ENCODE measurements at regions not wholly inside any gene's neighbourhood (a gene's known extent, or its start where the extent isn't known, plus 50 kb on each side); places are given as distances from the start of the nearest gene placed in this dataset.

DNA sequence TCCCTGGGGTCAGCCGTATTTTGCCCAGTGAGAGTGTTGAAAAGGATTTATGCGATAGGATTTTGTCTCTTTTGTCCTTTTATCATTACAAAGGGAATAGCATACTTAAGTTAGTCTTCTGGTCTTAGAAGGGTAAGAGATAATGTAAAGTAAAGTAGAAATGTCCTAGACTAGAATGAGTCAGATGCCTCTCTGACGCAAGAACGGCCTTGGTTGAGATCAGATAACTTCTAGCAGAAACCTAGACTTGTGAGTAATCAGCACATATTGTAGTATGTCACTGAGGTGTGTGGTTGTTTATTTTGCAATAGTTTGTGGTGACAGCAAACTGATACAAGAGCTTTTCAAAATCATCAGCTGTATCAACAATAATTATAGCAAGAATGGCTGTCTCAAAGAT lies 866.1 kb downstream of the NSUN3 start:
- no peaks in the 10 kb centered on the region for H3K4me1 ChIP-seq (ENCODE audit: control insufficient read depth, insufficient read depth, low read length)
- H3K27ac ChIP-seq (ENCODE audit: low read length), result no peak overlapping the region
- DNase-seq, result no peak
- no peak overlapping the region for H3K4me3 ChIP-seq (ENCODE audit: low read length)
- no peaks in the 10 kb centered on the region for H3K36me3 ChIP-seq (ENCODE audit: control insufficient read depth, insufficient read depth, low read length)
- WGBS (ENCODE audit: insufficient coverage), result 62% methylated on average over 2 of the region's 4 CpGs
- no peaks in the 10 kb centered on the region for H3K9me3 ChIP-seq (replicated peaks; ENCODE audit: control insufficient read depth, low read depth, low read length)
- no peaks in the 10 kb centered on the region for H3K27me3 ChIP-seq (ENCODE audit: control insufficient read depth, insufficient read depth, low read length)

DNA sequence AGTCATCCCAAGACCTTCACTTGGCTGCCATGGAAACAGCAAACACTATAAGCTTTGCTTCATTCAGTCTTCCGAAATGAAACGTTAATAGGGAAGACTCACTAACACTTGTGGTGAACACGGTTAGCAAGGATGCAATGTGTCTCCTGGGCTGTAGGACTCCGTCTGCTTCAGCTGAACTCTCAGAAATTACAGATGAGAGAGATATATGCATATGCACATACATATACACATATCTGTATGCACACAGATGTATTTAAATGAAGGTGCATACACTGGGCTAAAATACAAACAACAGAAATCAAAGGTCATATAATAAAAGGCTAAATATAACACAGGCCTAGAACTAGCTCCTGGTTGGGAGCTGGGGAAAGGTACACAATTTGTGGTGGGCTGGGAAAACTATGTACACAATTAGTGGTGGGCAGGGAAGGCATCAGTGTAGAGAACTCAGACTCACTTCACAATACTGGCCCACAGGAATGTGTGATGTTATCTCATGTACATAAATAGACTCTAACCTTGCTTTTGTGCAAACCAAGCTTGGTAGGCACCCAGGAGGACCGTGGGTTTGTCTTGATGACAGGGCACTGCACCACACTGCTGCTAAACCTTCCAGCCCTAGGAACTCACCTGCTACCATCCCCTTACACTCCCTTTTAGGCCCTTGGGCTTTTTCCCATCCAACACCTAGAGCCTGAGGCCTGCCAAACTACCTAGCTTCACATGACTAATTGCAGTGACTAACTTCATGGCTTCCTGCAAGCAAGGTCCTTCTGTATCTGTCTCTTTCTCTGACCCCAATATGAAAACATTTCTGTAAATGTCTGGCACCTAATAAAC lies 873.1 kb downstream of the NSUN3 start:
- no peak overlapping the region for H3K27ac ChIP-seq (ENCODE audit: low read length)

DNA sequence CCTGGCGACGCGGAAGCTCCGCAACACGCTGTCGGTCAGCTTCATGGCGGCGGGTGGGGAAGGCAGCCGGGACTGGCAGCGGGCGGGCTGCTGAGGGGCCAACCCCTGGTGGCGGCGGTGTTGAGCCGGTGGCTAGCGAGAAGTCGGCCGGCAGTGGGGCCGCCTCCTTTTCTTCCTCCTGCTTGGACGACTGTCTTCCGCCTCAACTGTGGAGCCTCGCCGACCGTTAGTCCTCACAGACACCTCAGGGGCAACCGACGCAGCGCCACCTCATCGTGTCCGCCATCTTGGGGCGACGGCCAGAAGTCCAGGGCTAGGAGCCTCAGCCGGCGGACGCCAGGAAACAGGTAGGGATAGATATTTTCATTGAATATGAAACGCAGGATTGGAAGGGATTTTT lies 875.1 kb downstream of the NSUN3 start:
- Histone ChIP-seq H3K36me3 (ENCODE audit: control insufficient read depth, insufficient read depth, low read length) (no peaks in the 10 kb centered on the region), H3K4me3 (ENCODE audit: low read length) (no peak overlapping the region), H3K27me3 (ENCODE audit: control insufficient read depth, insufficient read depth, low read length) (no peaks in the 10 kb centered on the region), H3K4me1 (ENCODE audit: control insufficient read depth, insufficient read depth, low read length) (no peaks in the 10 kb centered on the region), H3K9me3 (replicated peaks; ENCODE audit: control insufficient read depth, low read depth, low read length) (peaks cover 4% of the 10 kb centered on the region), H3K27ac (ENCODE audit: low read length) (no peak overlapping the region)
- DNase-seq, result no peak
- WGBS (ENCODE audit: insufficient coverage), result 93% methylated on average over 27 of the region's 34 CpGs

More for the DNA sequence above, 873.1 kb downstream of the NSUN3 start:
- no peak overlapping the region for H3K4me3 ChIP-seq (ENCODE audit: low read length)
- H3K4me1 ChIP-seq (ENCODE audit: control insufficient read depth, insufficient read depth, low read length), result no peaks in the 10 kb centered on the region
- no peak for DNase-seq
- 50% methylated on average over 1 of the region's 5 CpGs for WGBS (ENCODE audit: insufficient coverage)
- H3K27me3 ChIP-seq (ENCODE audit: control insufficient read depth, insufficient read depth, low read length), result no peaks in the 10 kb centered on the region
- no peaks in the 10 kb centered on the region for H3K36me3 ChIP-seq (ENCODE audit: control insufficient read depth, insufficient read depth, low read length)
- H3K9me3 ChIP-seq (replicated peaks; ENCODE audit: control insufficient read depth, low read depth, low read length), result peaks cover 4% of the 10 kb centered on the region

DNA sequence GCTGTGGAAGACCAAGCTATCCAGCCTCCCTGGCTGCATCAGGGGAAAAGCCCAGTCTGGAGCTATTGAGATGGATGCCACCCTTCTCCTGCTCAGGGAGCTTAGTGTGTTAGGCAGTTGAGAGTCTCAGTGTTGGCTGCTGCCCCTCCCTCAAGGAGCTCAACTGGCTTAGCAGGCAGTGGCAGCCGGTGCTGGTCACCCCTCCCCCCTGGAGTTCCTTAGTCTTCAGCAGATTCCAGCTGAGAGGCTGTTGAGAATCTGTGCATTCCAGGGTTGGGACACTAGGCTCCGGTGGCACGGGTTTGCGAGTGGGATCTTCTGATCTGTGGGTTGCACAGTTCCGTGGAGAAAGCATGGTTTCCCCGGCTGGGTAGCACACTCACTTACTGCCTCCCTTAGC lies 883.8 kb downstream of the NSUN3 start:
- WGBS (ENCODE audit: insufficient coverage), result 87% methylated on average over 3 of the region's 6 CpGs
- Histone ChIP-seq H3K4me1 (ENCODE audit: control insufficient read depth, insufficient read depth, low read length) (no peaks in the 10 kb centered on the region), H3K9me3 (replicated peaks; ENCODE audit: control insufficient read depth, low read depth, low read length) (peaks cover 10% of the 10 kb centered on the region), H3K4me3 (ENCODE audit: low read length) (no peak overlapping the region), H3K36me3 (ENCODE audit: control insufficient read depth, insufficient read depth, low read length) (no peaks in the 10 kb centered on the region), H3K27ac (ENCODE audit: low read length) (no peak overlapping the region), H3K27me3 (ENCODE audit: control insufficient read depth, insufficient read depth, low read length) (no peaks in the 10 kb centered on the region)
- no peak for DNase-seq

DNA sequence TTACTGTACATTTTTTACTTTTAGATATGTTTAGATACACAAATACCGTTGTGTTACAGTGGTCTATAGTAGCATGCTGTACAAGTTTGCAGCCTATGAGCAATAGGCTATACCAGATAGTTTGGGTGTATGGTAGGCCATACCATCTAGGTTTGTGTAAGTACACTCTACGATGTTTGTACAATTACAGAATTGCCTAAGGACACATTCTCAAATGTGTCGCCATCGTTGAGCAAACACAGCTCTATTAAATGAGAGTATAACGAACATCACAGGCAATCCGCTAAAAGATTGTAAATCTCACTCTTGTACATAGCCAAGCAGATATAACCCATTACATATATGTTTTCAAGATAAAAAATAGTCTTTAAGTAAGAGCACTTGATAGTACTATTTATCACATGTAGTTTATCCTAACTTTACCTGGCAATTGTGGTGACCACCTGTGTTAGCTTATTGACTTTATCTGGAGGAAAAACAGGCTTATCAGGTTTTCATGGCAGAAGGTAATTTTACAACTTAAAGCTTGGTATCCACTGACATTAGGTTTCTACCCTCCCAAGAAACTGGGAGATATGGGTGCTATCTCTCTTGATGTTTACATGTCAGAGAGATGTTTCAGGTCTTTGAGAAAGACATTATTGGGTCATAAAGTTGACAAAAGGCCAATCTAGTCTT lies 898.7 kb downstream of the NSUN3 start:
- no peak for DNase-seq
- Histone ChIP-seq H3K9me3 (replicated peaks; ENCODE audit: control insufficient read depth, low read depth, low read length) (no peaks in the 10 kb centered on the region), H3K27ac (ENCODE audit: low read length) (no peak overlapping the region), H3K4me1 (ENCODE audit: control insufficient read depth, insufficient read depth, low read length) (no peaks in the 10 kb centered on the region), H3K27me3 (ENCODE audit: control insufficient read depth, insufficient read depth, low read length) (no peaks in the 10 kb centered on the region), H3K4me3 (ENCODE audit: low read length) (no peak overlapping the region), H3K36me3 (ENCODE audit: control insufficient read depth, insufficient read depth, low read length) (no peaks in the 10 kb centered on the region)
- WGBS (ENCODE audit: insufficient coverage), result no CpG with 5 or more reads among the region's 6 CpGs

DNA sequence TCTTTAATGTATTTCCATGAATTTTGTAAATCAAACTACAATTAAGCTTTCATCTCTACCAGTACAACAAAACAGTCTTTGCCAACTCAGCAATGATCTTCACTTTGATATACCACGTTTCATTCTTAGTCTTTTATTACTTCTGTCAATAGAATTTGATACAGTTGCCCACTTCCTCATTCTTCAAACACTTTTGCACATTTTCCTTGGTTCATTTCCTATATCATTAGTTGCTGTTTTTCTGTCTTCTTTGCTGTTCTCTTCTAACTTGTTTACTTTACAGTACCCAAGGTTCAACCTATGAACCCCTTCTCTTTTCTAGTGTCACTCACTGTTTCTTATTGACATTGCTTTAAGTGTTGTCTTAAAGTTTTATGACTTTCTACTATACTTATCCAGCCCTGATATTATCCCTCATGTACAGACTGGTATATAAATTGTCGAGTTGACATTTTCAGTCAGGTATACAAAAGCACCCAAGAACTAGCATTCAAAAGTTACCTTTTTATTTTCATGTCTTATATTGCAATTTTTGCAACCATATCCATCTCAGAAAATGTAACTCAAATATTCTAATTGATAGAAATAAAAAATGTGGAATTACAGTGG lies 903.1 kb downstream of the NSUN3 start:
- no peak for DNase-seq
- no peak overlapping the region for H3K27ac ChIP-seq (ENCODE audit: low read length)
- no CpG with 5 or more reads among the region's 2 CpGs for WGBS (ENCODE audit: insufficient coverage)
- no peaks in the 10 kb centered on the region for H3K9me3 ChIP-seq (replicated peaks; ENCODE audit: control insufficient read depth, low read depth, low read length)
- H3K36me3 ChIP-seq (ENCODE audit: control insufficient read depth, insufficient read depth, low read length), result no peaks in the 10 kb centered on the region
- H3K27me3 ChIP-seq (ENCODE audit: control insufficient read depth, insufficient read depth, low read length), result no peaks in the 10 kb centered on the region
- no peak overlapping the region for H3K4me3 ChIP-seq (ENCODE audit: low read length)
- no peaks in the 10 kb centered on the region for H3K4me1 ChIP-seq (ENCODE audit: control insufficient read depth, insufficient read depth, low read length)

DNA sequence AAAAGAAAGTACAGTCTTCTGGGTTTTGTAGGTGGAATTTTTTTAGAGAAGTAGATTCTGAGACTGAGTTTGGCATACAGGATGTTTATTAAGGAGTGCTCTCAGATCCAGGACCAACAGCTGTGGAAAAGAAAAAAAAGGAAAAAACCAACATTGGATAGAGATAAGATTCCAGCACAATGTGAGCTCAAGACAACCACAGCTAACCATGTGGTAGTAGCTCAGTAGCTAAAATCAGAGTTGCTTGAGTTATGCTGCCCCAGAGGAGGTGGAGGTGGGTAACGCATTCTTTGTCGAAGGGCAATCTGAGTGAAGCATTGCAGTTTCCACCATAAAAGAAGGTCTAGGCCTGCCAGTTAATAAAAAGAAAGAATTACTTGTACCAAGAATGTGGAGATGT lies 904.3 kb downstream of the NSUN3 start:
- Histone ChIP-seq H3K9me3 (replicated peaks; ENCODE audit: control insufficient read depth, low read depth, low read length) (no peaks in the 10 kb centered on the region), H3K4me1 (ENCODE audit: control insufficient read depth, insufficient read depth, low read length) (no peaks in the 10 kb centered on the region), H3K4me3 (ENCODE audit: low read length) (no peak overlapping the region), H3K27me3 (ENCODE audit: control insufficient read depth, insufficient read depth, low read length) (no peaks in the 10 kb centered on the region), H3K27ac (ENCODE audit: low read length) (no peak overlapping the region), H3K36me3 (ENCODE audit: control insufficient read depth, insufficient read depth, low read length) (no peaks in the 10 kb centered on the region)
- WGBS (ENCODE audit: insufficient coverage), result no CpG with 5 or more reads among the region's 2 CpGs
- no peak for DNase-seq

DNA sequence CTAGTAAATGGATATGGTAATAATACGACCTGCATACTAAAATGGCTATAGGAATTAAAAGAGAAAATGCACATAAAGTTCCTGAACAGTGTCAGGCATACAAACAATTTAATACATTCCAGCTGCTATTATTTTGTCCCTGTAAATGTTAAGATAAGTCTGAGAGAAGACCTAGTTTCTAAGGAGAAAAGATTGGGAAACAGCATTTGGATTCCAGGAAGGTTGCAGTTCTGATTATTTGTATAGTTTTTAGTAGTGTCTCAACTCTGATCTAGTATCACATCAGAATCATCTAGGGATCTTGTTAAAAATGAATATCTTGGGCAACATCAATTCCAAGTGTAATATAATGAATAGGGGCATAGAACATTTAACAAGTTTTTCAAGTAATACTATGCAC lies 905.7 kb downstream of the NSUN3 start:
- H3K27ac ChIP-seq (ENCODE audit: low read length), result no peak overlapping the region
- H3K4me1 ChIP-seq (ENCODE audit: control insufficient read depth, insufficient read depth, low read length), result no peaks in the 10 kb centered on the region
- no peaks in the 10 kb centered on the region for H3K36me3 ChIP-seq (ENCODE audit: control insufficient read depth, insufficient read depth, low read length)
- H3K27me3 ChIP-seq (ENCODE audit: control insufficient read depth, insufficient read depth, low read length), result no peaks in the 10 kb centered on the region
- DNase-seq, result no peak
- no CpG with 5 or more reads among the region's 1 CpG for WGBS (ENCODE audit: insufficient coverage)
- no peaks in the 10 kb centered on the region for H3K9me3 ChIP-seq (replicated peaks; ENCODE audit: control insufficient read depth, low read depth, low read length)
- no peak overlapping the region for H3K4me3 ChIP-seq (ENCODE audit: low read length)

DNA sequence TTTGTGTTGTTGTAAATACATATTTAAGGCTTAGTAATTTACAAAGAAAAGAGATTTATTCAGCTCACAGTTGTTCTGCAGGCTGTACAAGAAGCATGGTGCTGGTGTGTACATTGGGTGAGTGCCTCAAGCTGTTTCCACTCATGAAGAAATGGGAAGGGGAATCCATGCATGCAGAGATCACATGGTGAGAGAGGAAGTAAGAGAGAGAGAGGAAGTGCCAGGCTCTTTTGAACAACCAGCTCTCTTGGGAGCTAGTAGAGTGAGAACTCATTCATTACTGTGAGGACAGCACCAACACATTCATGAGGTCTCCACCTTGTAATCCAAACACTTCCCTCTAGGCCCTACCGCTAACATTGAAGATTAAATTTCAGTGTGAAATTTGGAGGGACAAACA lies 909.2 kb downstream of the NSUN3 start:
- no CpG with 5 or more reads among the region's 1 CpG for WGBS (ENCODE audit: insufficient coverage)
- H3K36me3 ChIP-seq (ENCODE audit: control insufficient read depth, insufficient read depth, low read length), result no peaks in the 10 kb centered on the region

DNA sequence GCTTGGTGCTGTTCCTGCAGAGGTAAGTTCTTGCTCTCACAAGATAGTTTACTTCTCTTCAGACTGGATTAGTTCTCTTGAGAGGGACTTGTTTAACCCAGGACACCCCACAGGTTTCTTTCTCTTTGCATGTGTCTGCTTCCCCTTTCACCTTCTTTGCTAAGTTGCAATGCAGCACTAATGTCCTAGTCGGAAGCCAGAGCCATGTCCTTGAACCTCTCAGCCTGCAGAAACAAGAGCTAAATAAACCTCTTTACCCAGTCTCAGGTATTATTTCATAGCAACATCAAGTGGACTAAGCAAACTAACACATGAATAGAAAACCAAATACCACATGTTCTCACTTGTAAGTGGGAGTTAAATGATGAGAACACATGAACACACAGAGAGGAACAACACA lies 915.2 kb downstream of the NSUN3 start:
- H3K36me3 ChIP-seq (ENCODE audit: control insufficient read depth, insufficient read depth, low read length), result no peaks in the 10 kb centered on the region
- H3K4me1 ChIP-seq (ENCODE audit: control insufficient read depth, insufficient read depth, low read length), result no peaks in the 10 kb centered on the region
- no peak overlapping the region for H3K27ac ChIP-seq (ENCODE audit: low read length)
- H3K27me3 ChIP-seq (ENCODE audit: control insufficient read depth, insufficient read depth, low read length), result no peaks in the 10 kb centered on the region
- H3K4me3 ChIP-seq (ENCODE audit: low read length), result no peak overlapping the region
- 100% methylated on average over 1 of the region's 1 CpG for WGBS (ENCODE audit: insufficient coverage)
- DNase-seq, result no peak
- H3K9me3 ChIP-seq (replicated peaks; ENCODE audit: control insufficient read depth, low read depth, low read length), result no peaks in the 10 kb centered on the region

More for the DNA sequence above, 909.2 kb downstream of the NSUN3 start:
- DNase-seq, result no peak
- H3K9me3 ChIP-seq (replicated peaks; ENCODE audit: control insufficient read depth, low read depth, low read length), result no peaks in the 10 kb centered on the region
- no peak overlapping the region for H3K27ac ChIP-seq (ENCODE audit: low read length)
- no peak overlapping the region for H3K4me3 ChIP-seq (ENCODE audit: low read length)
- no peaks in the 10 kb centered on the region for H3K4me1 ChIP-seq (ENCODE audit: control insufficient read depth, insufficient read depth, low read length)
- no peaks in the 10 kb centered on the region for H3K27me3 ChIP-seq (ENCODE audit: control insufficient read depth, insufficient read depth, low read length)

All from muscle of leg (tissue), 3 donors.